GM18907 (cell line): ENCODE measurements at regions not wholly inside any gene's neighbourhood (a gene's known extent, or its start where the extent isn't known, plus 50 kb on each side); places are given as distances from the start of the nearest gene placed in this dataset.
"Not testable (repeated sequence)": the region's sequence is repeated elsewhere in the genome, so short reads cannot be mapped to it uniquely, and the experiment has no call there.

Experiments used
- ATAC-seq: cut with Tn5 transposase; IDR thresholded peaks from one replicate; pipeline ENCODE4 v1.9.1; 2021; ENCODE audit warnings: mild to moderate bottlenecking, moderate library complexity; ENCODE audit not compliant: unreplicated experiment

- ATAC-seq: no peak
Observed at GRCh38 chr11:133653336-133653735, 121.0 kb upstream of the OPCML start.

- ATAC-seq: no peak
Observed at GRCh38 chr11:133650082-133650481, 117.8 kb upstream of the OPCML start.

- no peak for ATAC-seq
Observed at GRCh38 chr11:133649040-133649439, 116.7 kb upstream of the OPCML start.

- ATAC-seq: no peak
Observed at GRCh38 chr11:133639408-133639807, 107.1 kb upstream of the OPCML start.

GRCh38 chr11:133638921-133639320, 106.6 kb upstream of the OPCML start:
- no peak for ATAC-seq

GRCh38 chr11:133636711-133637355, 104.5 kb upstream of the OPCML start:
- no peak for ATAC-seq

GRCh38 chr11:133635244-133635739, 103.0 kb upstream of the OPCML start:
- ATAC-seq: no peak

GRCh38 chr11:133628371-133628770, 96.1 kb upstream of the OPCML start:
- ATAC-seq: not testable (repeated sequence)

GRCh38 chr11:133621611-133622010, 89.3 kb upstream of the OPCML start:
- ATAC-seq: no peak

GRCh38 chr11:133619973-133620372, 87.7 kb upstream of the OPCML start:
- ATAC-seq: no peak

- no peak for ATAC-seq
Observed at GRCh38 chr11:133619397-133619796, 87.1 kb upstream of the OPCML start.

GRCh38 chr11:133618544-133618943, 86.2 kb upstream of the OPCML start:
- ATAC-seq: no peak

GRCh38 chr11:133608496-133608895, 76.2 kb upstream of the OPCML start:
- ATAC-seq: no peak

GRCh38 chr11:133606124-133606523, 73.8 kb upstream of the OPCML start:
- no peak for ATAC-seq

- no peak for ATAC-seq
Observed at GRCh38 chr11:133605482-133605881, 73.2 kb upstream of the OPCML start.

- ATAC-seq: no peak
Observed at GRCh38 chr11:133601641-133602040, 69.3 kb upstream of the OPCML start.

GRCh38 chr11:133600786-133601185, 68.5 kb upstream of the OPCML start:
- no peak for ATAC-seq

- ATAC-seq: no peak
Observed at GRCh38 chr11:133600306-133600705, 68.0 kb upstream of the OPCML start.

- no peak for ATAC-seq
Observed at GRCh38 chr11:133598906-133599305, 66.6 kb upstream of the OPCML start.

GRCh38 chr11:133597236-133597635, 64.9 kb upstream of the OPCML start:
- ATAC-seq: no peak

GRCh38 chr11:133595998-133596590, 63.8 kb upstream of the OPCML start:
- ATAC-seq: no peak

GRCh38 chr11:133593036-133593435, 60.7 kb upstream of the OPCML start:
- ATAC-seq: no peak
